H1 (cell line): ENCODE measurements at regions not wholly inside any gene's neighbourhood (a gene's known extent, or its start where the extent isn't known, plus 50 kb on each side); places are given as distances from the start of the nearest gene placed in this dataset.

ENCODE experiments used
- CTCF ChIA-PET: fragments of 300-600 bp; sonication (Branson Sonifier 250); formaldehyde crosslinking; loops from one replicate; lab custom pipeline; 2021; ENCODE audit not compliant: partially characterized antibody; lab: Charles Lee
- POLR2A ChIA-PET: fragments of 300-600 bp; sonication (Branson Sonifier 250); formaldehyde crosslinking; loops from one replicate; lab custom pipeline; 2021; ENCODE audit warnings: inconsistent platforms; ENCODE audit not compliant: partially characterized antibody; lab: Charles Lee
- DNase-seq, 2 experiments: peaks; one replicate each; pipeline versions ENCODE4 v3.0.0 to v3.0.0-alpha.2; 2010 to 2022; ENCODE audit warnings: low spot score in 2 of 2, low read depth in 1 of 2, mixed read lengths in 1 of 2
- FAIRE-seq: peaks from 2 replicates; lab custom pipeline; 2011; peaks lifted over from hg19 to GRCh38; lab: Jason Lieb, UNC
- H2AFZ ChIP-seq: 2 replicates; pipeline ENCODE4 v1.8.1; 2012; ENCODE audit warnings: low read length, inconsistent platforms
- H2AK5ac ChIP-seq: 2 replicates; pipeline ENCODE4 v1.6.1; 2013; ENCODE audit warnings: low read depth, low read length
- H2BK120ac ChIP-seq: replicated peaks from 2 replicates; pipeline ENCODE3; 2013; ENCODE audit warnings: low read depth, low read length, inconsistent platforms
- H2BK12ac ChIP-seq: 2 replicates; pipeline ENCODE4 v1.6.1; 2013; ENCODE audit warnings: low read depth, low read length
- H2BK15ac ChIP-seq: 2 replicates; pipeline ENCODE4 v1.6.1; 2013; ENCODE audit warnings: low read length
- H2BK20ac ChIP-seq: 2 replicates; pipeline ENCODE4 v1.6.1; 2013; ENCODE audit warnings: low read length
- H2BK5ac ChIP-seq: 2 replicates; pipeline ENCODE4 v1.6.1; 2013; ENCODE audit warnings: low read depth, low read length
- H3K14ac ChIP-seq: 2 replicates; pipeline ENCODE4 v1.6.1; 2013; ENCODE audit warnings: inconsistent platforms; ENCODE audit not compliant: insufficient read length
- H3K18ac ChIP-seq: 2 replicates; pipeline ENCODE4 v1.6.1; 2013; ENCODE audit warnings: low read length; ENCODE audit errors: extremely low read depth
- H3K23ac ChIP-seq: 2 replicates; pipeline ENCODE4 v1.6.1; 2013; ENCODE audit warnings: inconsistent platforms; ENCODE audit not compliant: insufficient read length
- H3K23me2 ChIP-seq: 2 replicates; pipeline ENCODE4 v1.6.1; 2013; ENCODE audit warnings: low read depth, low read length
- H3K27ac ChIP-seq: 2 replicates; pipeline ENCODE4 v1.6.1; 2011; ENCODE audit warnings: low read depth, low read length, inconsistent platforms
- H3K27me3 ChIP-seq, 4 experiments: replicated peaks in 1 of 4; 1 replicate in 1 of 4; 2 replicates in 3 of 4; pipeline versions ENCODE4 v1.6.1 to v1.8.1; 2011 to 2013; ENCODE audit warnings: low read length in 3 of 4, mild to moderate bottlenecking in 3 of 4, inconsistent platforms in 2 of 4, mixed read lengths in 2 of 4, moderate library complexity in 1 of 4; ENCODE audit not compliant: control insufficient read depth in 3 of 4, insufficient read depth in 3 of 4; ENCODE audit errors: extremely low read depth in 1 of 4
- H3K36me3 ChIP-seq, 4 experiments: 2 replicates each; pipeline versions ENCODE4 v1.6.1 to v1.8.1; 2011 to 2013; ENCODE audit warnings: mild to moderate bottlenecking in 4 of 4, low read length in 3 of 4, moderate library complexity in 2 of 4, control low read depth in 1 of 4, inconsistent platforms in 1 of 4; ENCODE audit not compliant: insufficient read depth in 4 of 4, control insufficient read depth in 2 of 4
- H3K4ac ChIP-seq: replicated peaks from 2 replicates; pipeline ENCODE3; 2013; ENCODE audit warnings: low read length, low read depth, mixed read lengths, inconsistent platforms; ENCODE audit not compliant: insufficient read length
- H3K4me1 ChIP-seq, 4 experiments: replicated peaks in 1 of 4; 1 replicate in 1 of 4; 2 replicates in 3 of 4; pipeline versions ENCODE4 v1.6.1 to v1.8.1; 2011 to 2013; ENCODE audit warnings: low read length in 3 of 4, inconsistent platforms in 2 of 4, mixed read lengths in 1 of 4; ENCODE audit not compliant: insufficient read depth in 4 of 4, control insufficient read depth in 3 of 4
- H3K4me2 ChIP-seq, 2 experiments: 2 replicates each; pipeline versions ENCODE4 v1.6.1 to v1.8.1; 2011 to 2013; ENCODE audit warnings: low read depth in 2 of 2, low read length in 2 of 2, control low read depth in 1 of 2, inconsistent platforms in 1 of 2, mild to moderate bottlenecking in 1 of 2; ENCODE audit not compliant: insufficient read depth in 1 of 2
- H3K4me3 ChIP-seq, 4 experiments: fragments of 200-600, 300-600 bp in 1 of 4; sonication (generic), shearing (Covaris generic), sonication (Bioruptor Twin) in 1 of 4; 2 replicates each; pipeline versions ENCODE4 v1.5.1 to v1.8.1; 2011 to 2016; ENCODE audit warnings: low read length in 4 of 4, low read depth in 3 of 4, control low read depth in 2 of 4, inconsistent platforms in 2 of 4, mild to moderate bottlenecking in 2 of 4, mixed read lengths in 1 of 4, moderate library complexity in 1 of 4; ENCODE audit not compliant: insufficient read depth in 2 of 4; ENCODE audit errors: extremely low read depth in 1 of 4
- H3K56ac ChIP-seq: replicated peaks from 2 replicates; pipeline ENCODE3; 2013; ENCODE audit warnings: low read depth, mild to moderate bottlenecking, mixed read lengths, low read length, inconsistent platforms; ENCODE audit not compliant: insufficient read length
- H3K79me1 ChIP-seq: 2 replicates; pipeline ENCODE4 v1.6.1; 2013; ENCODE audit warnings: low read depth, low read length, control low read depth
- H3K79me2 ChIP-seq, 2 experiments: 2 replicates each; pipeline versions ENCODE4 v1.6.1 to v1.8.1; 2012 to 2013; ENCODE audit warnings: low read length in 2 of 2, mild to moderate bottlenecking in 2 of 2, inconsistent platforms in 1 of 2; ENCODE audit not compliant: insufficient read depth in 2 of 2, control insufficient read depth in 1 of 2
- H3K9ac ChIP-seq, 4 experiments: replicated peaks in 1 of 4; 1 replicate in 1 of 4; 2 replicates in 3 of 4; pipeline versions ENCODE4 v1.6.1 to v1.8.1; 2011 to 2013; ENCODE audit warnings: low read depth in 3 of 4, low read length in 3 of 4, control low read depth in 2 of 4, mild to moderate bottlenecking in 2 of 4, moderate library complexity in 2 of 4, inconsistent platforms in 1 of 4; ENCODE audit errors: extremely low read depth in 1 of 4
- H3K9me3 ChIP-seq, 2 experiments: 2 replicates each; pipeline versions ENCODE4 v1.6.1 to v1.8.1; 2012 to 2013; ENCODE audit warnings: mild to moderate bottlenecking in 2 of 2, moderate library complexity in 2 of 2, control low read depth in 1 of 2, inconsistent platforms in 1 of 2, low read depth in 1 of 2, low read length in 1 of 2, mixed read lengths in 1 of 2; ENCODE audit not compliant: insufficient read depth in 2 of 2
- H4K20me1 ChIP-seq, 2 experiments: replicated peaks in 1 of 2; 2 replicates each; pipeline versions ENCODE3 to v1.8.1; 2011 to 2013; ENCODE audit warnings: inconsistent platforms in 2 of 2, low read length in 2 of 2, mild to moderate bottlenecking in 1 of 2; ENCODE audit not compliant: insufficient read depth in 2 of 2, control insufficient read depth in 1 of 2
- H4K5ac ChIP-seq: 2 replicates; pipeline ENCODE4 v1.6.1; 2013; ENCODE audit warnings: low read length, low read depth, mixed read lengths, inconsistent platforms; ENCODE audit not compliant: insufficient read length
- H4K8ac ChIP-seq: 2 replicates; pipeline ENCODE4 v1.8.0; 2013; ENCODE audit warnings: mild to moderate bottlenecking, moderate library complexity, low read length, inconsistent platforms; ENCODE audit not compliant: insufficient read depth; ENCODE audit errors: extremely low read depth
- H4K91ac ChIP-seq: replicated peaks from 2 replicates; pipeline ENCODE3; 2013; ENCODE audit warnings: low read length, mixed read lengths, inconsistent platforms; ENCODE audit not compliant: insufficient read length
- BRCA1 ChIP-seq: IDR thresholded peaks from 2 replicates; pipeline ENCODE4 v1.6.1; 2012; ENCODE audit warnings: low read depth, low read length, improper control_type of control experiment
- POU5F1 ChIP-seq: IDR thresholded peaks from 2 replicates; pipeline ENCODE4 v1.6.1; 2011; ENCODE audit warnings: low read depth, mild to moderate bottlenecking, low read length, moderate library complexity
- SIN3A ChIP-seq, 2 experiments: IDR thresholded peaks in 1 of 2; conservative IDR thresholded peaks in 1 of 2; 2 replicates each; pipeline ENCODE4 v1.6.1; 2011 to 2012; ENCODE audit warnings: low read length in 2 of 2, improper control_type of control experiment in 1 of 2, low read depth in 1 of 2, mild to moderate bottlenecking in 1 of 2
- ZNF274 ChIP-seq: IDR thresholded peaks from 2 replicates; pipeline ENCODE4 v1.7.0; 2012; ENCODE audit warnings: low read length, borderline replicate concordance; ENCODE audit errors: extremely low read depth
- WGBS, 2 experiments: shearing (Covaris generic) in 1 of 2; methylation state at CpG; one replicate each; pipeline versions ENCODE4 v1.1.6 to v1.1.7; 2013 to 2015; ENCODE audit warnings: low lambda C conversion rate in 2 of 2, mixed read lengths in 2 of 2, inconsistent platforms in 1 of 2, low coverage in 1 of 2, missing lambda C conversion rate in 1 of 2; ENCODE audit not compliant: insufficient replicate concordance in 2 of 2, insufficient coverage in 1 of 2, insufficient read length in 1 of 2; ENCODE audit errors: extremely low coverage in 1 of 2, missing lambda C conversion rate in 1 of 2; 5-methylcytosine and 5-hydroxymethylcytosine counted together
- TF ChIP-seq, protein P1 (sequence below): IDR thresholded peaks from 2 replicates; pipeline ENCODE4 v1.6.1; 2012; ENCODE audit warnings: inconsistent platforms

GRCh38 chr2:226669905-226670304 is 129.7 kb downstream of the IRS1 start:
- Histone ChIP-seq H3K4me2 (no peak overlapping the region), H3K56ac (no peak overlapping the region), H4K8ac (no peak overlapping the region), H2AK5ac (no peak overlapping the region), H3K79me2 (no peaks in the 10 kb centered on the region), H2BK120ac (no peak overlapping the region), H3K4me3 (no peak overlapping the region), H3K23ac (no peak overlapping the region), H3K23me2 (no peaks in the 10 kb centered on the region), H4K5ac (no peak overlapping the region), H3K18ac (no peak overlapping the region), H2BK12ac (no peak overlapping the region), H2BK20ac (no peak overlapping the region), H3K4ac (no peak overlapping the region), H4K91ac (no peak overlapping the region), H3K9ac (no peak overlapping the region), H2AFZ (no peak overlapping the region), H3K27me3 (no peaks in the 10 kb centered on the region), H3K27ac (no peak overlapping the region), H3K79me1 (no peaks in the 10 kb centered on the region), H4K20me1 (no peaks in the 10 kb centered on the region), H3K36me3 (no peaks in the 10 kb centered on the region; a peak in 1 of 8 replicates), H2BK5ac (no peak overlapping the region), H3K14ac (no peak overlapping the region), H3K9me3 (no peaks in the 10 kb centered on the region), H3K4me1 (no peaks in the 10 kb centered on the region), H2BK15ac (no peak overlapping the region)
- DNase-seq (no peak), FAIRE-seq (no peak)
- WGBS, 2 experiments: 93% methylated on average over 3 of the region's 3 CpGs; no CpG with 5 or more reads in 1 of the 2 experiments
- POLR2A ChIA-PET: no interaction called here
- CTCF ChIA-PET: interaction anchor here (1.0 to 1.4 kb wide), 2 partner anchors 133 to 363 kb away, joined by 3 read pairs; no protein-coding TSS in a partner anchor
- TF ChIP-seq, protein P1, sequence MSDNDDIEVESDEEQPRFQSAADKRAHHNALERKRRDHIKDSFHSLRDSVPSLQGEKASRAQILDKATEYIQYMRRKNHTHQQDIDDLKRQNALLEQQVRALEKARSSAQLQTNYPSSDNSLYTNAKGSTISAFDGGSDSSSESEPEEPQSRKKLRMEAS: no peak
- TF ChIP-seq POU5F1 (no peak), ZNF274 (no peak), BRCA1 (no peak), SIN3A (conservative IDR thresholded peaks at IDR 0.05 in 1 of 2, IDR thresholded peaks at IDR 0.05 in 1 of 2; ENCODE audit: low read depth in 1 of 2, low read length in 2 of 2) (no peak)
